KMS-11 (cell line): ENCODE measurements at regions not wholly inside any gene's neighbourhood (a gene's known extent, or its start where the extent isn't known, plus 50 kb on each side); places are given as distances from the start of the nearest gene placed in this dataset.

Experiments used
- H2AFZ ChIP-seq: fragments of 200-600 bp; sonication (generic); 2 replicates; pipeline ENCODE4 v1.6.1; 2016; ENCODE audit warnings: antibody characterized with exemption, mixed run types, low read depth
- H3K27ac ChIP-seq: fragments of 200-600 bp; sonication (generic); 2 replicates; pipeline ENCODE4 v1.6.1; 2016; ENCODE audit warnings: mild to moderate bottlenecking, mixed run types
- H3K27me3 ChIP-seq: fragments of 200-600 bp; sonication (generic); 2 replicates; pipeline ENCODE4 v1.6.1; 2017; ENCODE audit warnings: mild to moderate bottlenecking, low read depth, mixed run types, moderate library complexity; ENCODE audit not compliant: insufficient read depth
- H3K36me3 ChIP-seq: fragments of 200-600 bp; sonication (generic); 2 replicates; pipeline ENCODE4 v1.6.1; 2017; ENCODE audit warnings: mild to moderate bottlenecking, mixed run types; ENCODE audit not compliant: insufficient read depth
- H3K4me1 ChIP-seq: fragments of 200-600 bp; sonication (generic); 2 replicates; pipeline ENCODE4 v1.6.1; 2016; ENCODE audit warnings: mild to moderate bottlenecking, low read depth, mixed run types; ENCODE audit not compliant: poor library complexity, severe bottlenecking
- H3K4me2 ChIP-seq: fragments of 200-600 bp; sonication (generic); 2 replicates; pipeline ENCODE4 v1.7.0; 2016; ENCODE audit warnings: mild to moderate bottlenecking, mixed run types
- H3K4me3 ChIP-seq: fragments of 200-600 bp; sonication (generic); IDR thresholded peaks from 2 replicates; pipeline ENCODE4 v1.6.1; 2017; ENCODE audit warnings: low read depth, low read length, mixed read lengths; ENCODE audit not compliant: insufficient read depth
- H3K79me2 ChIP-seq: fragments of 200-600 bp; sonication (generic); 2 replicates; pipeline ENCODE4 v1.6.1; 2016; ENCODE audit warnings: low read depth, mixed run types; ENCODE audit not compliant: insufficient read depth
- H3K9ac ChIP-seq: fragments of 200-600 bp; sonication (generic); 2 replicates; pipeline ENCODE4 v1.6.1; 2016; ENCODE audit warnings: mild to moderate bottlenecking, mixed run types
- H4K20me1 ChIP-seq: fragments of 200-600 bp; sonication (generic); 2 replicates; pipeline ENCODE4 v1.6.1; 2016; ENCODE audit warnings: mild to moderate bottlenecking, mixed run types; ENCODE audit not compliant: insufficient read depth
- TF ChIP-seq, protein P1 (sequence below): fragments of 200-600 bp; sonication (generic); conservative IDR thresholded peaks from 2 replicates; pipeline ENCODE4 v1.6.1; 2017; ENCODE audit warnings: low read depth, mild to moderate bottlenecking, antibody characterized with exemption, low read length, moderate library complexity, mixed read lengths

DNA sequence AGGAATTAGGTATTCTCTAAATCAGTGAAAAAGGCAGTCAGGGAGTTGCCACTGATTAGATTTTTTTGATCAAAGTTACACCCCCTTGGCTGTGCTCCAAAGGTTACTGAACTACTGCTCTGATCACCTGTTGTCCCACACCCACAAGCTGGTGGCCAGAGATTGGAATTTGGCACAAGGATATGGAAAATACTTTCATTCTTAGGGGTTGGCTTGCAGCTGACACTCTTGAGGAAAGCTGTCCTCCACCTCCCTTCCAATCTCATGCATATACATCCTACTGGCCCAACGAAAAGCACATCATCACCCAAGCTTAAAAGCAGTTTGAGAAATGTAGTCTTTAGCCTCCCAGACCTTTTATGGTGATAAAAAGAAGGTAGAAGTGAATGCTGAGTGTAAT lies 329.5 kb upstream of the CHAC2 start:
- no peak overlapping the region for H3K4me2 ChIP-seq
- no peaks in the 10 kb centered on the region for H4K20me1 ChIP-seq
- TF ChIP-seq, protein P1, sequence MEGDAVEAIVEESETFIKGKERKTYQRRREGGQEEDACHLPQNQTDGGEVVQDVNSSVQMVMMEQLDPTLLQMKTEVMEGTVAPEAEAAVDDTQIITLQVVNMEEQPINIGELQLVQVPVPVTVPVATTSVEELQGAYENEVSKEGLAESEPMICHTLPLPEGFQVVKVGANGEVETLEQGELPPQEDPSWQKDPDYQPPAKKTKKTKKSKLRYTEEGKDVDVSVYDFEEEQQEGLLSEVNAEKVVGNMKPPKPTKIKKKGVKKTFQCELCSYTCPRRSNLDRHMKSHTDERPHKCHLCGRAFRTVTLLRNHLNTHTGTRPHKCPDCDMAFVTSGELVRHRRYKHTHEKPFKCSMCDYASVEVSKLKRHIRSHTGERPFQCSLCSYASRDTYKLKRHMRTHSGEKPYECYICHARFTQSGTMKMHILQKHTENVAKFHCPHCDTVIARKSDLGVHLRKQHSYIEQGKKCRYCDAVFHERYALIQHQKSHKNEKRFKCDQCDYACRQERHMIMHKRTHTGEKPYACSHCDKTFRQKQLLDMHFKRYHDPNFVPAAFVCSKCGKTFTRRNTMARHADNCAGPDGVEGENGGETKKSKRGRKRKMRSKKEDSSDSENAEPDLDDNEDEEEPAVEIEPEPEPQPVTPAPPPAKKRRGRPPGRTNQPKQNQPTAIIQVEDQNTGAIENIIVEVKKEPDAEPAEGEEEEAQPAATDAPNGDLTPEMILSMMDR: no peak
- H3K9ac ChIP-seq: no peak overlapping the region
- H3K4me1 ChIP-seq: no peaks in the 10 kb centered on the region
- H3K27ac ChIP-seq: no peak overlapping the region
- no peaks in the 10 kb centered on the region for H3K27me3 ChIP-seq
- H3K36me3 ChIP-seq: no peaks in the 10 kb centered on the region
- no peaks in the 10 kb centered on the region for H3K79me2 ChIP-seq
- H3K4me3 ChIP-seq: no peak overlapping the region
- no peak overlapping the region for H2AFZ ChIP-seq

DNA sequence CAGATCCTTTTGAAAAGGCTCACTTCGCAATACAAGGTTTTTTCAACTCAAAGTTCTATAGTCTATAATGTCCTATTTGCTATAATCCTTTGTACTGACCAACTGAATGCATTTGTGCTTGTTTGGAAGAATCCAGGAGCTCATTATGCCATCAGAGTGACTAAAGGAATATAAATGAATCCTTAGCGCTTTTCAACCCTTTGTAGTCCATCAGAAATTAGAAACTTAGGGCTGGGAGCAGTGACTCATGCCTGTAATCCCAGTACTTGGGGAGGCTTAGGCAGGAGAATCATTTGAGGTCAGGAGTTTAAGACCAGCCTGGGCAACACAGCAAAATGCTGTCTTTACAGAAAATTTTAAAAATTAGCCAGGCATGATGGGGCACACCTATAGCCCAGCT lies 330.2 kb upstream of the CHAC2 start:
- no peaks in the 10 kb centered on the region for H3K27me3 ChIP-seq

DNA sequence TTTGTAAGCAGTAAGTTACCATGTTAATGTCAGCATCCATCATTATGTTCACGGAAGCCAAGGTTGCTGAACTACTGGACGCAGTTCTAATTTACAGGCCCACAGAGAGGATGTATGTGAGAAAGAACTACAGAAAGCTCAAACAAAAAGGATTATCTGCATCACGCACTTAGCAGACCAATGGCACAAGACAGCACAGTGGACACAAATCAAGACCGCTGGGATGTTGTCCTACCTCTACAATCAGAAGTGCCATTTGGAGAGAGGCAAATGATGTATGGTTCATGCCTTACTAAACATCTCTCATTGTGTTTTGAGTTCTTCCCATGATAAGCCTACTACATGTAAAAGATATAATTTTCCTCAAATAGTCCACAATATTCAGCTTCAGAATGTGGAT lies 330.7 kb upstream of the CHAC2 start:
- Histone ChIP-seq H3K27ac (no peak overlapping the region), H4K20me1 (no peaks in the 10 kb centered on the region), H3K4me2 (no peak overlapping the region), H3K79me2 (no peaks in the 10 kb centered on the region), H3K9ac (no peak overlapping the region), H3K27me3 (no peaks in the 10 kb centered on the region), H3K4me1 (no peaks in the 10 kb centered on the region), H3K4me3 (no peak overlapping the region), H2AFZ (no peak overlapping the region), H3K36me3 (no peaks in the 10 kb centered on the region)
- TF ChIP-seq, protein P1: no peak

More for the DNA sequence above, 330.2 kb upstream of the CHAC2 start:
- no peaks in the 10 kb centered on the region for H3K79me2 ChIP-seq
- no peaks in the 10 kb centered on the region for H4K20me1 ChIP-seq
- no peak overlapping the region for H3K4me2 ChIP-seq
- no peaks in the 10 kb centered on the region for H3K36me3 ChIP-seq
- H3K4me3 ChIP-seq: no peak overlapping the region
- no peak overlapping the region for H3K9ac ChIP-seq
- TF ChIP-seq, protein P1: no peak
- H3K4me1 ChIP-seq: no peaks in the 10 kb centered on the region
- no peak overlapping the region for H2AFZ ChIP-seq
- no peak overlapping the region for H3K27ac ChIP-seq

DNA sequence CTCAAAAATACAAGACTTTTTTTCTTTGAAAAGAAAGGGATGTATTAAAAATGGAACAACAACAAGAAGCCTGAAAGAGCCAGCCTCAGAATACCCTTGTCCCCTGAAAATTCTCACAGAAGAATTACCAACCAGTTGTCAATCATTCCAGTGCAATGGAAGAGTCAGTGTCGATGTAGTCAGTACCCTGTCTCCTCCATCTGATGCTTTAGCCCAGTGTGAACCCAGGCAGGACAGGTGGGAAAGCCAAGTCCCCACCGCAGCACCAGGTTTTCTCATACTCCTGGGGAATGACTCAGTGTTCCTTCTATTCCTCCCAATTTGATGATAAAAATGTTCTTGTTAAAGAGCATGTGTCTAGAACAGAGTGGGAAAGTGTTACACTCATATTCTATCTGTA lies 332.0 kb upstream of the CHAC2 start:
- TF ChIP-seq, protein P1: no peak

DNA sequence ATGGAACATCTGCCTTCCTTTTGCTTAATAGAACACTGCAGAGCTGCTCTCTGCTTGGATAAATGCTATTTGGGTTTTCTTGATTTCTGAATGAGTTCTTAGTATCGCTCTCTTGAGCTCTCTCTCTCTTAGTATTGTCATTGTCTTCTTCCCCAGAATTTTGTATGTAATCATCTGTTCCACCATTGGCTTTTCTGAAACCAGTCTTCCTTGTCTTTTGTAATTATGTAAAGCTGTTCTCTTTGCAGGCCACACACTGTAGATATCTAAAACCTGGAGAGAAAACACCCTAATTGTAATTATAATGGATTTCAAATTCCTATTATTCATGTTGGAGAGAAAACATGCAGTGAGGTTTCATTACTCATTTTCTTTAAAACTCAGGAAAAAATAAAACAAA lies 333.1 kb upstream of the CHAC2 start:
- Histone ChIP-seq H3K4me1 (no peaks in the 10 kb centered on the region), H3K4me2 (no peak overlapping the region), H3K36me3 (no peaks in the 10 kb centered on the region), H3K27me3 (no peaks in the 10 kb centered on the region), H3K79me2 (no peaks in the 10 kb centered on the region), H2AFZ (no peak overlapping the region), H3K4me3 (no peak overlapping the region), H3K9ac (no peak overlapping the region), H3K27ac (no peak overlapping the region), H4K20me1 (no peaks in the 10 kb centered on the region)
- TF ChIP-seq, protein P1: no peak

More for the DNA sequence above, 332.0 kb upstream of the CHAC2 start:
- Histone ChIP-seq H3K27me3 (no peaks in the 10 kb centered on the region), H3K4me3 (no peak overlapping the region), H3K79me2 (no peaks in the 10 kb centered on the region), H3K27ac (no peak overlapping the region), H3K9ac (no peak overlapping the region), H3K4me1 (no peaks in the 10 kb centered on the region), H3K4me2 (no peak overlapping the region), H3K36me3 (no peaks in the 10 kb centered on the region), H4K20me1 (no peaks in the 10 kb centered on the region), H2AFZ (no peak overlapping the region)
